GM13976 (cell line): ENCODE measurements at regions not wholly inside any gene's neighbourhood (a gene's known extent, or its start where the extent isn't known, plus 50 kb on each side); places are given as distances from the start of the nearest gene placed in this dataset.

Source experiments
- DNase-seq: peaks from one replicate; pipeline ENCODE4 v3.0.0; 2012; ENCODE audit warnings: low spot score
- in situ Hi-C: fragments of 300-500 bp; cut with MboI; formaldehyde crosslinking; loops from one replicate; pipeline ENCODE4 v1.12.0; 2022; ENCODE audit warnings: low sequenced_read_pairs, mixed read lengths, inconsistent platforms; ENCODE audit not compliant: unreplicated experiment
- TF ChIP-seq, protein P1 (sequence below): IDR thresholded peaks from 2 replicates; pipeline ENCODE4 v1.5.1; 2012; ENCODE audit warnings: borderline replicate concordance, mild to moderate bottlenecking; ENCODE audit not compliant: insufficient read depth; ENCODE audit errors: extremely low read depth, missing control alignments, control extremely low read depth

DNA sequence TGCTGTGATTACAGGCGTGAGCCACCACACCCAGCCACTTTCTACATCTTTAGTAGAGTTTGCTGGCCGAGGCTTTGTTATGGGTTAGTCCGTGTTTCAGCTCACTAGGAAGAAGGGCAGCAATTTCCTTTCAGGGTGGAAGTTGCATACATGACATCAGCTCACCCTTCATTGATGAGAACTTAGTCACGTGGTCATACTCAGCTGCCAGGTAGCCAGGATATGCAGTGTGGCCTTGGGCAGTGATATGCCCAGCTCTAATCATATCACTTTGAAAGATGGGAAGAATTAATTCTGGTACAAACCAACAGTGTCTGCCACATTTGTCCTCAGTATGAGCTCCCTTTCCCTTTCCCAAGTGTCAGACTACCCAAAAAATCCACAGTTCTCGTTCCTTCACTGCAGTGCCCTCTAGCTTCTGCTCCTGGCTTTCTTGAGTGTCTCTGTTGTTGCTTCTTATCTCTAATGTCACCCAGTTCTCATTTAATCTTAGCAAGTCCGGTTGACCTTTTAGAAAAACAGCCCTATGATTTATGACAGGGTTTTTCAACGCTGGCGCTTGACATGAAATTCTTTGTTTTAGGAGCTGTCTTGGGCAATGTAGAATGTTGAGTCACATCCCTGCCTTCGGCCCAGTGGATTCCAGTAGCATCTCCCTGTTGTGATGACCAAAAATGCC, 108.7 kb upstream of the ITGB1 start:
- TF ChIP-seq, protein P1, sequence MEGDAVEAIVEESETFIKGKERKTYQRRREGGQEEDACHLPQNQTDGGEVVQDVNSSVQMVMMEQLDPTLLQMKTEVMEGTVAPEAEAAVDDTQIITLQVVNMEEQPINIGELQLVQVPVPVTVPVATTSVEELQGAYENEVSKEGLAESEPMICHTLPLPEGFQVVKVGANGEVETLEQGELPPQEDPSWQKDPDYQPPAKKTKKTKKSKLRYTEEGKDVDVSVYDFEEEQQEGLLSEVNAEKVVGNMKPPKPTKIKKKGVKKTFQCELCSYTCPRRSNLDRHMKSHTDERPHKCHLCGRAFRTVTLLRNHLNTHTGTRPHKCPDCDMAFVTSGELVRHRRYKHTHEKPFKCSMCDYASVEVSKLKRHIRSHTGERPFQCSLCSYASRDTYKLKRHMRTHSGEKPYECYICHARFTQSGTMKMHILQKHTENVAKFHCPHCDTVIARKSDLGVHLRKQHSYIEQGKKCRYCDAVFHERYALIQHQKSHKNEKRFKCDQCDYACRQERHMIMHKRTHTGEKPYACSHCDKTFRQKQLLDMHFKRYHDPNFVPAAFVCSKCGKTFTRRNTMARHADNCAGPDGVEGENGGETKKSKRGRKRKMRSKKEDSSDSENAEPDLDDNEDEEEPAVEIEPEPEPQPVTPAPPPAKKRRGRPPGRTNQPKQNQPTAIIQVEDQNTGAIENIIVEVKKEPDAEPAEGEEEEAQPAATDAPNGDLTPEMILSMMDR: no peak
- in situ Hi-C loops: no loop called here
- no peak for DNase-seq

DNA sequence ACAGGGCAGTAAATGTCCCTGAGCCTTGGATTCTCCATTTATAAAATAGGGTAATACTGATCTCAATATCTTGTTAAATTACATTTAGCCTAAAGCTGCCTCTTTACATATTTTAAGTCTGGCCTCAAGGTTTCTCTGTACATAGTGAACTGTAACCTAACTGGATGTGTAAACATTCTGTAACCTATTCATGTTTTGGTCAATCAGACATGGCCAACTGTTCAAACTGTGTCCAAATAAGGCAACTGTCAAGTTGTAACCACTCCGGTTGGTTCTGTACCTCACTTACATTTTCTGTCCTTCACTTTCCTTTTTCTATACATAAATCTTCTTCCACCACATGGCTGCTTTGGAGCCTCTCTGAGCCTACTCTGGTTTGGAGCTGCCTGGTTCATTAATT, 107.1 kb upstream of the ITGB1 start:
- DNase-seq: no peak
- in situ Hi-C loops: no loop called here
- TF ChIP-seq, protein P1: no peak

DNA sequence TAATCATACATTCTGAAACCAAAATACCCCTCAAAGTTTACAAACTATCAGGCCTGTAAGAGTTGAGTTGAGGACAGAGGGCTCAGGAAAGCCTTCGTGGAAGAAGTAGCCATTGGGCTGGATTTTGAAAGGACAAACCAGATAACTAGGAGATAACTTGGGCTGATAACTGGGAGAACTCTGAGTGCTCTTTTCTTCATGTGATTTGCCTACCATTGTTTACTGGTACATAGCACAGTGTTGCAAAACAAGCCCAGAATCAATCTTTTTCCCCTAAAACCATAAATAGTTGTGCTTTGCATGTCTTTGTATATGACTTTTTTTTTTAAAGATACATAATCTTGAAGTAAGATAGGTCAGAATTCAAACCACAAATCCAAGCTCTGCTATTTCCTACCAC, 106.7 kb upstream of the ITGB1 start:
- TF ChIP-seq, protein P1: no peak
- no peak for DNase-seq
- in situ Hi-C loops: no loop called here

DNA sequence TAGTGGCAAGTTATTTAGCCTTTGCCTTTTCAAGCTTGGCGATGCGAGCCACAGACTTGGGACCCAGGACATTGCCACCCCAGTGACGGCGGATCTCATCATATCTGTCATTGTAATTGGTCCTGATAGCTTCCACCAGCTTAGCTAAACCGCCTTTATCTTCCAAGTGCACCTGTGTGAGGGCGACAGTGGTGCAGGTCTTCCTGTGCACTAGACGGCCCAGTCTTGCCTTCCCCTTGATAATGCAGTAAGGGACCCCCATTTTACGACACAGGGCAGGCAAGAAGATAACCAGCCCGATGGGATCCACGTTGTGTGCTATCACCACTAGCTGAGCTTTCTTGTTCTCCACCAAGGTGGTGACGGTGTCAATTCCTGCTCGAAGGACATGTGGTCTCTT, 99.6 kb upstream of the ITGB1 start:
- DNase-seq: no peak
- in situ Hi-C loops: no loop called here
- TF ChIP-seq, protein P1: no peak

DNA sequence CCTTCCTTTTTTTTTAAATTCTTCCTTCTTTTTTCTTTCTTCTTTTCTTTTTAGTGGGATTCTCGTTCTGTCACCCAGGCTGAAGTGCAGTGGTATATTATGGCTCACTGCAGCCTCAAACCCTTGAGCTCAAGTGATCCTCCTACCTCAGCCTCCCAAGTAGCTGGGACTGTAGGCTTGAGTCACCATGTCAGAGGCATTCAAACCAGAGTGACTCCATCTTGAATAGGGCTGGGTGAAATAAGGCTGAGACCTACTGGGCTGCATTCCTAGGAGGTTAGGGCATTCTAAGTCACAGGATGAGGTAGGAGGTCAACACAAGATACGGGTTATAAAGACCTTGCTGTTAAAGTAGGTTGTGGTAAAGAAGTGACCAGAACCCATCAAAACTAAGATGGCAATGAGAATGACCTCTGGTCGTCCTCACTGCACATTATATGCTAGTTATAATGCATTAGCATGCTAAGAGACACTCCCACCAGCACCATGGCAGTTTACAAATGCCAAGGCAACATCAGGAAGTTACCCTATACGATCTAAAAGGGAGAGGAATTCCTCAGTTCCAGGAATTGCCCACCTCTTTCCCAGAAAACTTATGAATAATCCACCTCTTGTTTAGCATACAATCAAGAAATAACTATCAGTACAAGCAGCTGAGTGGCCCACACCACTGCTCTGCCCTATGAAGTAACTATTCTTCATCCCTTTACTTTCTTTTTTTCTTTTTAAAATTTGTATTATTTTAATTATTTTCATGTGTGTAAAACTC, 99.0 kb upstream of the ITGB1 start:
- TF ChIP-seq, protein P1: no peak
- DNase-seq: no peak
- in situ Hi-C loops: no loop called here

DNA sequence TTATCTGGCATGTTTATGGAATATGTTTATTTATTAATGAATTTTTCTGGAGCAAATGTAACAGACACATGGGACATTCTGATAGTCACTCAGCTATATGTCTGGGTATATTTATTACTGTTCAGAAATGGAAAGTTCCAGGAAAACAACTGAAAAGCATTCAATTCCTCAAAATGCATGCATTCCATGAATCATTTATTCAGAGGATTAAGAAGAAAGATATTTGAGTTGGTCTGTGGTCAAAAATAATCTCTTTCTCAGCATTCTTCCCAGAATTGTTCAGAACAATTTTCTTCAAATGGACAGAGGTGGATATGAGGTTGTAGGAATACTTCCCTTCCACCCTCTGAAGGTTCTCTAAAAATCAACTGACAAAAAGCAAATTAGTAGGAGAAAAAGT, 97.6 kb upstream of the ITGB1 start:
- in situ Hi-C loops: no loop called here
- no peak for DNase-seq
- TF ChIP-seq, protein P1: no peak
